IMR-90 (cell line): ENCODE measurements at regions not wholly inside any gene's neighbourhood (a gene's known extent, or its start where the extent isn't known, plus 50 kb on each side); places are given as distances from the start of the nearest gene placed in this dataset.

ENCODE experiments used
- CTCF ChIP-seq: conservative IDR thresholded peaks from 2 replicates; pipeline ENCODE4 v1.5.1; 2012; ENCODE audit warnings: mild to moderate bottlenecking, low read depth, low read length, improper control_type of control experiment
- POLR2A ChIP-seq: IDR thresholded peaks from 2 replicates; pipeline ENCODE4 v1.6.1; 2012; ENCODE audit warnings: mild to moderate bottlenecking, low read depth, low read length
- RAD21 ChIP-seq: IDR thresholded peaks from 2 replicates; pipeline ENCODE4 v1.6.1; 2012; ENCODE audit warnings: low read length, improper control_type of control experiment

- no peak for TF ChIP-seq CTCF
- no peak for TF ChIP-seq POLR2A
- no peak for TF ChIP-seq RAD21
Measured at GRCh38 chr1:58201492-58202106, 344.9 kb downstream of the OMA1 start.
